ENCODE measurements at regions not wholly inside any gene's neighbourhood (a gene's known extent, or its start where the extent isn't known, plus 50 kb on each side); places are given as distances from the start of the nearest gene placed in this dataset.

GRCh38 chr16:5972747-5973146, 875.2 kb upstream of the EEF2KMT start:
- no peak overlapping the region for H3K9ac ChIP-seq (ENCODE audit: insufficient read length)
- no peak overlapping the region for H3K27ac ChIP-seq
- no peak overlapping the region for H3K4me3 ChIP-seq
- no peaks in the 10 kb centered on the region for H3K36me3 ChIP-seq (ENCODE audit: insufficient read depth, low read length)
- DNase-seq (ENCODE audit: low read depth, low spot score), result no peak
- H3K9me3 ChIP-seq (ENCODE audit: low read depth, low read length), result no peaks in the 10 kb centered on the region
- TF ChIP-seq POLR2AphosphoS5 (IDR thresholded peaks at IDR 0.05; ENCODE audit: borderline replicate concordance, low read depth, low read length) (no peak), EZH2 (IDR thresholded peaks at IDR 0.05) (no peak), FOXP2 (optimal IDR thresholded peaks at IDR 0.05; ENCODE audit: control extremely low read depth, extremely low read length, insufficient read depth) (no peak)

GRCh38 chr16:5971924-5972323, 874.3 kb upstream of the EEF2KMT start:
- TF ChIP-seq POLR2AphosphoS5 (IDR thresholded peaks at IDR 0.05; ENCODE audit: borderline replicate concordance, low read depth, low read length) (no peak), FOXP2 (optimal IDR thresholded peaks at IDR 0.05; ENCODE audit: control extremely low read depth, extremely low read length, insufficient read depth) (no peak), EZH2 (IDR thresholded peaks at IDR 0.05) (no peak)
- no peak for DNase-seq (ENCODE audit: low read depth, low spot score)

GRCh38 chr16:5971106-5971505, 873.5 kb upstream of the EEF2KMT start:
- no peak for DNase-seq (ENCODE audit: low read depth, low spot score)
- H3K36me3 ChIP-seq (ENCODE audit: insufficient read depth, low read length), result no peaks in the 10 kb centered on the region
- TF ChIP-seq EZH2 (IDR thresholded peaks at IDR 0.05) (no peak), FOXP2 (optimal IDR thresholded peaks at IDR 0.05; ENCODE audit: control extremely low read depth, extremely low read length, insufficient read depth) (no peak), POLR2AphosphoS5 (IDR thresholded peaks at IDR 0.05; ENCODE audit: borderline replicate concordance, low read depth, low read length) (no peak)
- no peak overlapping the region for H3K27ac ChIP-seq
- no peak overlapping the region for H3K9ac ChIP-seq (ENCODE audit: insufficient read length)
- no peaks in the 10 kb centered on the region for H3K9me3 ChIP-seq (ENCODE audit: low read depth, low read length)
- no peak overlapping the region for H3K4me3 ChIP-seq

More at GRCh38 chr16:5971924-5972323, 874.3 kb upstream of the EEF2KMT start:
- Histone ChIP-seq H3K9me3 (ENCODE audit: low read depth, low read length) (no peaks in the 10 kb centered on the region), H3K36me3 (ENCODE audit: insufficient read depth, low read length) (no peaks in the 10 kb centered on the region), H3K4me3 (no peak overlapping the region), H3K9ac (ENCODE audit: insufficient read length) (no peak overlapping the region), H3K27ac (no peak overlapping the region)

- H3K9me3 ChIP-seq (ENCODE audit: low read depth, low read length), result no peaks in the 10 kb centered on the region
- H3K9ac ChIP-seq (ENCODE audit: insufficient read length), result no peak overlapping the region
- no peak overlapping the region for H3K4me3 ChIP-seq
- H3K36me3 ChIP-seq (ENCODE audit: insufficient read depth, low read length), result no peaks in the 10 kb centered on the region
- TF ChIP-seq EZH2 (IDR thresholded peaks at IDR 0.05), result no peak
- TF ChIP-seq POLR2AphosphoS5 (IDR thresholded peaks at IDR 0.05; ENCODE audit: borderline replicate concordance, low read depth, low read length), result no peak
- TF ChIP-seq FOXP2 (optimal IDR thresholded peaks at IDR 0.05; ENCODE audit: control extremely low read depth, extremely low read length, insufficient read depth), result no peak
- H3K27ac ChIP-seq, result no peak overlapping the region
- DNase-seq (ENCODE audit: low read depth, low spot score), result no peak
Observed at GRCh38 chr16:5966004-5966403, 868.4 kb upstream of the EEF2KMT start.

- H3K4me3 ChIP-seq, result no peak overlapping the region
- H3K36me3 ChIP-seq (ENCODE audit: insufficient read depth, low read length), result no peaks in the 10 kb centered on the region
- no peak overlapping the region for H3K9ac ChIP-seq (ENCODE audit: insufficient read length)
- no peak overlapping the region for H3K27ac ChIP-seq
- H3K9me3 ChIP-seq (ENCODE audit: low read depth, low read length), result no peaks in the 10 kb centered on the region
- no peak for TF ChIP-seq POLR2AphosphoS5 (IDR thresholded peaks at IDR 0.05; ENCODE audit: borderline replicate concordance, low read depth, low read length)
- no peak for TF ChIP-seq FOXP2 (optimal IDR thresholded peaks at IDR 0.05; ENCODE audit: control extremely low read depth, extremely low read length, insufficient read depth)
- no peak for TF ChIP-seq EZH2 (IDR thresholded peaks at IDR 0.05)
- DNase-seq (ENCODE audit: low read depth, low spot score), result no peak
Observed at GRCh38 chr16:5965321-5965720, 867.7 kb upstream of the EEF2KMT start.

- no peak for DNase-seq (ENCODE audit: low read depth, low spot score)
- H3K9me3 ChIP-seq (ENCODE audit: low read depth, low read length), result no peaks in the 10 kb centered on the region
- H3K4me3 ChIP-seq, result no peak overlapping the region
- no peak overlapping the region for H3K27ac ChIP-seq
- H3K9ac ChIP-seq (ENCODE audit: insufficient read length), result no peak overlapping the region
- TF ChIP-seq FOXP2 (optimal IDR thresholded peaks at IDR 0.05; ENCODE audit: control extremely low read depth, extremely low read length, insufficient read depth) (no peak), EZH2 (IDR thresholded peaks at IDR 0.05) (no peak), POLR2AphosphoS5 (IDR thresholded peaks at IDR 0.05; ENCODE audit: borderline replicate concordance, low read depth, low read length) (no peak)
- H3K36me3 ChIP-seq (ENCODE audit: insufficient read depth, low read length), result no peaks in the 10 kb centered on the region
Observed at GRCh38 chr16:5951486-5951885, 853.9 kb upstream of the EEF2KMT start.

GRCh38 chr16:5944971-5945370, 847.4 kb upstream of the EEF2KMT start:
- TF ChIP-seq POLR2AphosphoS5 (IDR thresholded peaks at IDR 0.05; ENCODE audit: borderline replicate concordance, low read depth, low read length), result no peak
- Histone ChIP-seq H3K36me3 (ENCODE audit: insufficient read depth, low read length) (no peaks in the 10 kb centered on the region), H3K27ac (no peak overlapping the region), H3K4me3 (no peak overlapping the region), H3K9me3 (ENCODE audit: low read depth, low read length) (no peaks in the 10 kb centered on the region), H3K9ac (ENCODE audit: insufficient read length) (no peak overlapping the region)
- no peak for DNase-seq (ENCODE audit: low read depth, low spot score)

- H3K36me3 ChIP-seq (ENCODE audit: insufficient read depth, low read length), result no peaks in the 10 kb centered on the region
- no peak for DNase-seq (ENCODE audit: low read depth, low spot score)
- no peak for TF ChIP-seq EZH2 (IDR thresholded peaks at IDR 0.05)
- TF ChIP-seq FOXP2 (optimal IDR thresholded peaks at IDR 0.05; ENCODE audit: control extremely low read depth, extremely low read length, insufficient read depth), result no peak
- TF ChIP-seq POLR2AphosphoS5 (IDR thresholded peaks at IDR 0.05; ENCODE audit: borderline replicate concordance, low read depth, low read length), result no peak
Observed at GRCh38 chr16:5938607-5939006, 841.0 kb upstream of the EEF2KMT start.

GRCh38 chr16:5932906-5933305, 835.3 kb upstream of the EEF2KMT start:
- Histone ChIP-seq H3K4me3 (no peak overlapping the region), H3K27ac (no peak overlapping the region), H3K9ac (ENCODE audit: insufficient read length) (no peak overlapping the region), H3K9me3 (ENCODE audit: low read depth, low read length) (no peaks in the 10 kb centered on the region), H3K36me3 (ENCODE audit: insufficient read depth, low read length) (no peaks in the 10 kb centered on the region)
- TF ChIP-seq EZH2 (IDR thresholded peaks at IDR 0.05) (no peak), POLR2AphosphoS5 (IDR thresholded peaks at IDR 0.05; ENCODE audit: borderline replicate concordance, low read depth, low read length) (no peak), FOXP2 (optimal IDR thresholded peaks at IDR 0.05; ENCODE audit: control extremely low read depth, extremely low read length, insufficient read depth) (no peak)
- no peak for DNase-seq (ENCODE audit: low read depth, low spot score)

More at GRCh38 chr16:5938607-5939006, 841.0 kb upstream of the EEF2KMT start:
- Histone ChIP-seq H3K27ac (no peak overlapping the region), H3K4me3 (no peak overlapping the region), H3K9ac (ENCODE audit: insufficient read length) (no peak overlapping the region), H3K9me3 (ENCODE audit: low read depth, low read length) (no peaks in the 10 kb centered on the region)

Measured in SK-N-MC (cell line).